GM23248 (cell line): ENCODE measurements at regions not wholly inside any gene's neighbourhood (a gene's known extent, or its start where the extent isn't known, plus 50 kb on each side); places are given as distances from the start of the nearest gene placed in this dataset.

Experiments used
- EZH2 ChIP-seq: fragments of 200-600 bp; sonication (generic); IDR thresholded peaks from 2 replicates; pipeline ENCODE4 v1.6.1; 2018; ENCODE audit warnings: antibody characterized with exemption, mild to moderate bottlenecking; ENCODE audit not compliant: insufficient read depth, poor library complexity, severe bottlenecking
- EZH2phosphoT487 ChIP-seq: fragments of 200-600 bp; sonication (generic); IDR thresholded peaks from 2 replicates; pipeline ENCODE4 v1.6.1; 2018; ENCODE audit warnings: antibody characterized with exemption, moderate library complexity, mild to moderate bottlenecking, low read depth; ENCODE audit not compliant: insufficient read depth

DNA sequence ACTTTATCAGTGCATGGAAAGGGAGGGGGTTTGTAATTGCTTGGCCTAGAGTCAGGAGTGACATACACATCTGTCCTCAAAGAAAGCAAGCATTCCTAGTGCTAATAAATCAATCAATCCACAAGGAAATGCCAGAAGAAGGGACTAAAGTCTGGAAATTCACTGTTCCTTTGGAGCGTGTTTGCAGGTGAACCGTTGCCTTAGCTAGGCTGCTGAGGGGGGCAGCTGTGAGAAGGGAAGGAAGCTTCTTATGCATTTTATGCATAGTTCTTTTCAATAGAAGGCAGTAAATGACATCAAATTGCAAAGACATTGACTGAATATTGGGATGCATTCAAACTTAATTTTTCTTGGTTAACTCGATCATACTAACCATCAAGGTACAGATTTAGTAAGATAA lies 1092.5 kb upstream of the SEMA6A start:
- TF ChIP-seq EZH2phosphoT487 (no peak), EZH2 (no peak)
